ENCODE measurements at regions not wholly inside any gene's neighbourhood (a gene's known extent, or its start where the extent isn't known, plus 50 kb on each side); places are given as distances from the start of the nearest gene placed in this dataset.

GRCh38 chr1:90826024-90826423, 108.9 kb upstream of the BARHL2 start:
- no peak overlapping the region for H4K5ac ChIP-seq (ENCODE audit: insufficient read length, low read depth, low read length)
- H3K23ac ChIP-seq (ENCODE audit: insufficient read length), result no peak overlapping the region
- no peak overlapping the region for H3K14ac ChIP-seq (ENCODE audit: insufficient read length)
- no peaks in the 10 kb centered on the region for H4K20me1 ChIP-seq (replicated peaks in 1 of 2; ENCODE audit: control insufficient read depth in 1 of 2, insufficient read depth in 2 of 2, low read length in 2 of 2)
- no peak overlapping the region for H2BK5ac ChIP-seq (ENCODE audit: low read depth, low read length)
- POLR2A ChIA-PET (ENCODE audit: partially characterized antibody), result no interaction called here
- H2BK20ac ChIP-seq (ENCODE audit: low read length), result no peak overlapping the region
- H3K79me1 ChIP-seq (ENCODE audit: low read depth, low read length), result no peaks in the 10 kb centered on the region
- DNase-seq (ENCODE audit: low read depth in 1 of 2, low spot score in 2 of 2) (no peak), FAIRE-seq (no peak)
- no peak overlapping the region for H3K4me3 ChIP-seq (ENCODE audit: extremely low read depth in 1 of 4, insufficient read depth in 2 of 4, low read depth in 3 of 4, low read length in 4 of 4)
- no peak overlapping the region for H3K9ac ChIP-seq (replicated peaks in 1 of 4; ENCODE audit: extremely low read depth in 1 of 4, low read depth in 3 of 4, low read length in 3 of 4)
- H3K23me2 ChIP-seq (ENCODE audit: low read depth, low read length), result no peaks in the 10 kb centered on the region
- H3K4me1 ChIP-seq (replicated peaks in 1 of 4; ENCODE audit: control insufficient read depth in 3 of 4, insufficient read depth in 4 of 4, low read length in 3 of 4), result no peaks in the 10 kb centered on the region
- no peaks in the 10 kb centered on the region for H3K9me3 ChIP-seq (ENCODE audit: insufficient read depth in 2 of 2, low read depth in 1 of 2, low read length in 1 of 2)
- no peak overlapping the region for H4K8ac ChIP-seq (ENCODE audit: extremely low read depth, insufficient read depth, low read length)
- no peak overlapping the region for H3K4ac ChIP-seq (replicated peaks; ENCODE audit: insufficient read length, low read depth, low read length)
- H3K56ac ChIP-seq (replicated peaks; ENCODE audit: insufficient read length, low read depth, low read length), result no peak overlapping the region
- H3K4me2 ChIP-seq (ENCODE audit: insufficient read depth in 1 of 2, low read depth in 2 of 2, low read length in 2 of 2), result no peak overlapping the region
- CTCF ChIA-PET (ENCODE audit: partially characterized antibody), result interaction anchor here (0.9 to 1.9 kb wide), 4 partner anchors 9 to 96 kb away, joined by 3 to 5 read pairs (median 4); no protein-coding TSS in a partner anchor
- no peak overlapping the region for H2BK120ac ChIP-seq (replicated peaks; ENCODE audit: low read depth, low read length)
- no peak overlapping the region for H2AK5ac ChIP-seq (ENCODE audit: low read depth, low read length)
- H2AFZ ChIP-seq (ENCODE audit: low read length), result no peak overlapping the region
- H2BK12ac ChIP-seq (ENCODE audit: low read depth, low read length), result no peak overlapping the region
- H3K18ac ChIP-seq (ENCODE audit: extremely low read depth, low read length), result no peak overlapping the region
- H3K36me3 ChIP-seq (ENCODE audit: control insufficient read depth in 2 of 4, insufficient read depth in 4 of 4, low read length in 3 of 4), result no peaks in the 10 kb centered on the region
- H3K27ac ChIP-seq (ENCODE audit: low read depth, low read length), result no peak overlapping the region
- no peak overlapping the region for H4K91ac ChIP-seq (replicated peaks; ENCODE audit: insufficient read length, low read length)
- H3K27me3 ChIP-seq (replicated peaks in 1 of 4; ENCODE audit: control insufficient read depth in 3 of 4, extremely low read depth in 1 of 4, insufficient read depth in 3 of 4, low read length in 3 of 4), result peaks cover 1 to 6% (median 4%) of the 10 kb centered on the region in 4 experiments; a peak in 6 of 7 replicates
- 82% methylated on average over 13 of the region's 13 CpGs; no CpG with 5 or more reads in 1 of the 2 experiments for WGBS, 2 experiments (ENCODE audit: extremely low coverage in 1 of 2, insufficient coverage in 1 of 2, insufficient read length in 1 of 2, insufficient replicate concordance in 2 of 2, low coverage in 1 of 2, low lambda C conversion rate in 2 of 2, missing lambda C conversion rate in 1 of 2)
- H2BK15ac ChIP-seq (ENCODE audit: low read length), result no peak overlapping the region
- H3K79me2 ChIP-seq (ENCODE audit: control insufficient read depth in 1 of 2, insufficient read depth in 2 of 2, low read length in 2 of 2), result no peaks in the 10 kb centered on the region
- TF ChIP-seq CHD1 (IDR thresholded peaks at IDR 0.05; ENCODE audit: low read depth, low read length) (no peak), HDAC2 (IDR thresholded peaks at IDR 0.05; ENCODE audit: borderline replicate concordance in 1 of 2, low read depth in 2 of 2, low read length in 2 of 2) (no peak)

Data from H1 (cell line).